HG03565 (cell line): ENCODE measurements at regions not wholly inside any gene's neighbourhood (a gene's known extent, or its start where the extent isn't known, plus 50 kb on each side); places are given as distances from the start of the nearest gene placed in this dataset.
"Not testable (repeated sequence)": the region's sequence is repeated elsewhere in the genome, so short reads cannot be mapped to it uniquely, and the experiment has no call there.

Source experiments
- ATAC-seq: cut with Tn5 transposase; IDR thresholded peaks from one replicate; pipeline ENCODE4 v1.9.1; 2021; ENCODE audit warnings: mild to moderate bottlenecking, moderate library complexity; ENCODE audit not compliant: unreplicated experiment

DNA sequence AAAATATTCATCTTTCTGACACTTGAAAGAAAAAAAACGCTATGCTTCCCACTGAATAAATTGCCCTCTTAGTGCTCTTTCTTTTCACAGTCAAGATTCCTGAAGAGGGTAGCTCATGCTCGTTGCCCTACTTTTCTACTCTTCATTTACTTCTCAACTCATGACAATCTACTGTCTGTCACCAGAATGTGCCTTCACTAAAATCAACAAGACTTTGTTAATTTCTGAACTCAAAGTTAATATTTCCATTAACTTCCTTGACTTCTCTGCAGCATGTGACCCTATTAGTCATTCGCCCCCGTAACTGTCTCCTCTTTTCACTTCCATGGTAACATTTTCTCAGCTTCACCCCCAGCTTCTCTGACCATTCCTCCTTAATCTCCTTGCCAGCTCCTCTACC lies 98.9 kb upstream of the MAPRE2 start:
- no peak for ATAC-seq

DNA sequence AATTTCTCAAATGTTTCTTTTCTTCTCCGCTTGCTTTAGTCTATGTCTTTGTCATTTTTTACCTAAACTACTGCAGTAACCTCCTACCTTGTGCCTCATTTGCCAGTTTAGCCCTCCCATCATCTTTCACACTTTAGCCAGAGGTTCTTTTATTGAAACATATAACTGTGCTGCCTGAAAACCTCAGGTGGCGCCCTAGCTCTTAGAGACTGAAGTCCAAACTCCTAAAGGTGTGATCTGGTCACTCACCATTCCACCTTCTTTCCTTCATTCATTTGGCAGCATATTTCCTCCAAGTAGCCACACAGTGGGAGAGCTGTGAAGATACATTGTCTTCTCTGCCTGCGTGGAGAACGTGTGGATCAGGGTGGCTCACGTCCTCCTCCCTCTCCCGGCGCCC lies 98.2 kb upstream of the MAPRE2 start:
- ATAC-seq, result no peak

DNA sequence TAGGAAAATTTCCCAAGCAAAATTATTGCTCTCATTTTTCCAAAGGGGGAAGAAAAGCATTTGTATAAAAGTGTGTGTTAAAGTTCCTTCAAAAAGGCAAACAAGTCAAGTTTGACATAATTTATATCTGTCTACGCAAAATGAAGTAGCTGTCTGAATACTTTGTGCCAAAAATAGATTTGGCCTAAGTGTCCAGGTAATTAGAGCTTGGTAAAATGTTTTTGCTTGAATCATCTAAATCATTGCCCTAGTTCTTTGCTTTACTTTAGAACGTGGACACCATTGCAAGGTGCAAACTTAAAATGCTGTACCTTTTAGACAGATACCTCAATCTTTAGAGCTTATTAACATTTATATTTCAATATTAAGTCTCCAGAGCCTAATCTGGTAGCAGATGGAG lies 97.6 kb upstream of the MAPRE2 start:
- ATAC-seq, result no peak

DNA sequence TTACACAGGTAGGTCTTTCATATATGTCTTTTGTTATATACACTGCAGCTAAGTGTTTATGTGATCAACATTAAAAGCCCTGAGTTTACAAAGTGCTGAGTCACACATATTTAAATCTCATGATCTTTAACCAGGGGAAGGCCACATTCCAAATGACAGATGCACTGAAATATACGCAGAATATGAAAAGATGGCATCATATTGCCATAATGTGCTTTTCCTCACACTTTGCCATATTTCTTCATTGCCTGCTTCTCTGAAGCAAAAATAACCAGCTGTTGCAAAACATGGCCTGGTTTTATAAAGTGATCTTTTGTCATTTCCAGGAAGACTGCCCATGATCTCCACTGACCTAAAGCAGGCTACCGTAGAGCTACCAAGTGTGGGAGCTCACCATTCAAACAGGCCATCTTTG lies 93.5 kb upstream of the MAPRE2 start:
- ATAC-seq, result no peak

GRCh38 chr18:34951625-34952379 lies 89.4 kb upstream of the MAPRE2 start:
- no peak for ATAC-seq

DNA sequence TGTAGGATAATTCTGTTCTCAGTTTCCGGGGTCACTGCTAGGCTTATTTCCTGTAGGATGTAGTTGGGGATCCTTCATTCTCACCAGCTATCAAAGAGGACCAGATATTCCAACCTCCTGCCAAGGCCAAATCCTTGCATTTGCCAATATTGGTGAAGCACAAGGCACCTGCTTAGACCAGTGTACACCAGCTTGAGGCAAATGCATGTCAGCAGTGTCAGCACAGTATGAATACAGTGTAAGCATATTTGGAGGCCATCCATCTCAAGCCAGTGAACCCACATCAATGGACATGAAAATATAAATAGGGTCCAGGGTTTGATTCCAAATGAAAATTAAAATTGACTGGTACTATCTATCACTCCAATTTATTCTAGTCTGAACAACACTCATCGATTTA lies 88.0 kb upstream of the MAPRE2 start:
- no peak for ATAC-seq

DNA sequence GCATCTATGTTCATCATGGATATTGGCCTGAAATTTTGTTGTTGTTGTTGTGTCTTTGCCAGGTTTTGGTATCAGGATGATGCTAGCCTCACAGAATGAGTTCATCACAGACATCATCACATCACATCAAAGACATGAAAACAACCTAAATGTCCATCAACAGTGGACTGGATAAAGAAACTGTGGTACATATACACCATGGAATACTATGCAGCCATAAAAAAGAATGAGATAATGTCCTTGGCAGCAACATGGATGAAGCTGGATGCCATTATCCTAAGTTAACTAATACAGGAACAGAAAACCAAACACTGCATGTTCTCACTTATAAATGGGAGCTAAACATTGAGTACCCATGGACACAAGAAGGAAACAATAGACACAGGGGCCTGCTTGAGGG lies 85.7 kb upstream of the MAPRE2 start:
- ATAC-seq, result not testable (repeated sequence)

DNA sequence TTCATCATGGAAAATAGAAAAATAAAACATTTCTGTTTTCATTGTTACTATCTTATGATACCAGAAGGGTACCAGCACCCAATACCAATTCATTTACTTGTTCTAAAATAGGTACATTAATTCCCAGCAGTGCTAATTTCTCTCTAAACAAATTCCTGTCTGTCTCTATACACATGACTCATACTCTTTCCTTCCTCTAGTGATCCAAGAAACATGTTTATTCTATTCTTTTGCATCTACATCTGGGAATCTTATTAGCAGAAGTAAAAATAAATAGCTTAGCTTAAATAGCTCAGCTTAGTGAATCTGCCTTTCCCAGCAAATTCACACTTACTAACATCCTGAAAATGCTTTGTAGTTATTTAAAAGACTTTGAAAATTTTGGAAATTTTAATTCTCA lies 84.5 kb upstream of the MAPRE2 start:
- no peak for ATAC-seq

- no peak for ATAC-seq
These were observed 83.9 kb upstream of the MAPRE2 start for GRCh38 chr18:34957119-34957863.

GRCh38 chr18:34957864-34958259 lies 83.4 kb upstream of the MAPRE2 start:
- no peak for ATAC-seq

DNA sequence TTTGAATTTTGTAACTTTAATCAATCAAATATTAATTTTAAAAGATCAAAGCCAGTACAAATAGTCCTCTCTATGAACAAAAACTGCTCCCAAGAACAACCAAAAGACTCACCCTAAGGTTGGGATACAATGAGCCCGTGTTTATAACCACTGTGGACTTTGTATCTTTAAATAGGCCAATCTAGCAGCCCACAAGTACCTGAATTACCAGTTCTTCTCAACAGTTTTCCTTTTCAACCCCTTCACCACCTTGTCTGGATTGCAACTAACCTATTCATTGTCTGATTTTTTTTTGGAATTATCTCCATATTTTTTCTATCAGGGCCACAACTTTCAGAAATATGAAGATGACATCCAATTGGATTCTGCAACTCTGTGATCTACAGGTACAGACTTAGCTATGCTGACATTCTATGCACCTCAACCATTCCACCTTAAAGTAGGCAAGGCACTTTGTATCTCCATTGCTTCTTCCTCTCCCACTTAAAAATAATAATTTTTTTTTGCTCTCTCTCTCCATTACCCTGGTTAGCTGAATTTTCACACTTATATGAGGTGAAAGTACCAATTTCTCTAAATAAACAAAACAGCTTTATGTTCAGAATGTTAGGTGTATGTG lies 81.9 kb upstream of the MAPRE2 start:
- ATAC-seq, result no peak

GRCh38 chr18:34959989-34960388 lies 81.2 kb upstream of the MAPRE2 start:
- no peak for ATAC-seq

GRCh38 chr18:34965108-34965507 lies 76.1 kb upstream of the MAPRE2 start:
- ATAC-seq, result no peak

GRCh38 chr18:34965566-34965965 lies 75.6 kb upstream of the MAPRE2 start:
- no peak for ATAC-seq

DNA sequence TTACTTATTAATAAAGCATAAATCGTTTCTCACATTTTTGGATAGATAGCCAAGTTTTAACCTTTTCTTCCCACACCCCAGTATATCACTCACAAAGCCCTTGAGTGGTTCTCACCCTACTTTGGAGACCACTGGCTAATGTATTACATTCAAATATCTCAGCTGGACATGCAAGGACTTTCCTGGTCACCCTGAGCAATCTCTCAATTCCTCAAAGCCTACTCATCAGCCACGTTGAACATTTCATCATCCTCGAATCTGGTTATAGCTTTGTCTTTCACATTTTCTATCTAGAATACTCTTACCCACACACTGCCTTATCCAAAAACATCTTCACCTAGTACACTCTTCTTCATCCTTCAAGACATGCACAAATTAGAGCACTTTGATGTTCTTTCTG lies 71.1 kb upstream of the MAPRE2 start:
- no peak for ATAC-seq

DNA sequence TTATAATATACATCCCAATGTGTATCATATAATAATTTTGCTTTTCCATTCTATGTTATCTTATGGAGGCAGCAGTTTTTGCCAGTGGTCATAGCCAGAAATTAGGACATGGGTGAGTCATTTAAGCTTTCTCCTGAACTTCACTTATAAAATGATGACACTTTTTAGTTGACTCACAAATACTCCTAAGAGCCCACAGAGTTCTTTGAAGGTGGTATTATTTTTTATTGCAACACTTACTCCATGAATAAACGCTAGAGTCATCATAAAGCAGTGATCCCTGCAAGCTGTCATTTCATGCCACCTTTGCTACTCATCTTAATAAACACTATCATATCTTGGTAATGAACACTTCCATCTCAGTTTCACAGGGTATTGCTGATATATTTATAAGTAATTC lies 69.9 kb upstream of the MAPRE2 start:
- no peak for ATAC-seq

GRCh38 chr18:34972765-34973414 lies 68.3 kb upstream of the MAPRE2 start:
- ATAC-seq, result no peak

- no peak for ATAC-seq
These were observed 65.1 kb upstream of the MAPRE2 start for GRCh38 chr18:34976123-34976522.

DNA sequence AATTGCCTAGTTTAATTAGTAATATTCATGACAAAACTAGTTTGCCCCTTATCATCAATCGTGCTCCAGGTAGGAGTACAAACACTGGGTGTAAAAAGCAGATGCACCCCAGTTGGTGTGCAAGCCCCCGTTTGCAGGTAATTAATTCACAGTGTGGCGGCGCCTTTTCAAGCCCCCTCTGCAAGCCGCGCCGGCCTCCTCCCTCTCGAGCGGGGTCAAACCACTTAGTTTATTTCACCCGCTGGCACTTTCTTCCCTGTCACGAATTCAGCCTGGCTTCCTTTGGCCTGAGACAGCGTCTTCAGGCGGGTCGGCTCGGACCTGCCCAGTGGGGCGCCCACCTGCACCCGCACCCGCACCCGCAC lies 64.7 kb upstream of the MAPRE2 start:
- no peak for ATAC-seq

GRCh38 chr18:34976899-34977837 lies 64.0 kb upstream of the MAPRE2 start:
- peak; percentile 32 for ATAC-seq
